ENCODE measurements at regions not wholly inside any gene's neighbourhood (a gene's known extent, or its start where the extent isn't known, plus 50 kb on each side); places are given as distances from the start of the nearest gene placed in this dataset.

DNA sequence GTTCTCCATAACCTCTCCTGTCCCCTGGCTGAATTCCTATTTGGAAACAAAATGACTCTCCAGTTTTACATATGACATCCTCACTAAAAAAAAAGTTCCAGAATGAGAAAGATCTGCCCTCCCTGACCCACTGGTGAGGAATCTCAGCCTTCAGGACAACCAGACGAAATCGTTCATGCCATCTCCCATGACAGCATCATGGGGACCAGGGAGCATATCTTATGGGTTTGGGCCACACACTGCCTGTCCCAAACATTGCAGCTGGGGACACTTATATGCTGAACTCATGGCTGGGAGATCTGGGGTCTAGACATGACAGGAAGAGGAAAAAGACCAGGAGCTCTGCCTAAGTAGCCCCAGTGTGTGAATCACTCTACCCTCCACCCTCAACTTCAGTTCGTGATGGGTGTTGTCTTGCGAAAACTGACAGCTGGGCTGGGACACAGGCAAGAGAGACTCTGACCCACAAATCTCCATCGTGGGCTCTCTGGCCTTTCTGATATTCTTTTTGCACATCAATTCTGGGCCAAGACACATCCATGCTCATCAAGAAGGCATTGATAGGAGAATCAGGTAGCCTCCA lies 102.0 kb downstream of the ZNF280B start:
- H3K36me3 ChIP-seq (ENCODE audit: control insufficient read depth, insufficient read depth, low read length): no peaks in the 10 kb centered on the region
- no peak overlapping the region for H2BK15ac ChIP-seq (ENCODE audit: low read depth, low read length)
- H2BK20ac ChIP-seq (ENCODE audit: low read depth, low read length): no peak overlapping the region
- no peak overlapping the region for H3K18ac ChIP-seq (ENCODE audit: low read depth, low read length)
- in situ Hi-C loops (cut with MboI; ENCODE audit: low sequenced_read_pairs) (no loop called here), dilution Hi-C loops (cut with HindIII; ENCODE audit: low sequenced_read_pairs, unreplicated experiment) (no loop called here), intact Hi-C loops (cut with micrococcal nuclease) (no loop called here)
- H3K4me2 ChIP-seq (ENCODE audit: low read depth, low read length): no peak overlapping the region
- H4K20me1 ChIP-seq (ENCODE audit: insufficient read depth, low read length): no peaks in the 10 kb centered on the region
- no peaks in the 10 kb centered on the region for H3K79me1 ChIP-seq (ENCODE audit: low read depth in 1 of 2, low read length in 2 of 2)
- no peak overlapping the region for H3K56ac ChIP-seq (ENCODE audit: extremely low read depth, insufficient read depth, low read length)
- H2AK5ac ChIP-seq (ENCODE audit: low read depth, low read length): no peak overlapping the region
- H3K23ac ChIP-seq (ENCODE audit: low read depth, low read length): no peak overlapping the region
- no peaks in the 10 kb centered on the region for H3K9me3 ChIP-seq (ENCODE audit: control insufficient read depth, insufficient read depth, low read length)
- 80% methylated on average over 1 of the region's 5 CpGs; no CpG with 5 or more reads in 1 of the 2 experiments for WGBS, 2 experiments (ENCODE audit: extremely low coverage in 2 of 2, insufficient read length in 1 of 2)
- H2BK120ac ChIP-seq (ENCODE audit: low read depth, low read length): no peak overlapping the region
- no peak overlapping the region for H3K14ac ChIP-seq (replicated peaks; ENCODE audit: low read depth, low read length)
- no peak overlapping the region for H3K4ac ChIP-seq (ENCODE audit: low read depth, low read length)
- H2AK9ac ChIP-seq (replicated peaks; ENCODE audit: low read depth, low read length, poor library complexity): no peak overlapping the region
- H3K27me3 ChIP-seq (ENCODE audit: control insufficient read depth, insufficient read depth, low read length): peaks cover 11% of the 10 kb centered on the region
- no peak overlapping the region for H3K4me3 ChIP-seq (ENCODE audit: insufficient read depth, low read depth, low read length)
- no peak overlapping the region for H2AFZ ChIP-seq (replicated peaks; ENCODE audit: low read length, poor library complexity)
- H2BK5ac ChIP-seq (ENCODE audit: low read depth, low read length, poor library complexity, severe bottlenecking): no peak overlapping the region
- BruUV-seq (replicated peaks): no TSS peak
- DNase-seq: no peak
- ChIA-PET CTCF (no interaction called here), POLR2A (ENCODE audit: unreplicated experiment) (no interaction called here)
- TF ChIP-seq RCOR1 (IDR thresholded peaks at IDR 0.05; ENCODE audit: insufficient replicate concordance, low read length): no peak
- no peak for TF ChIP-seq SMC3 (IDR thresholded peaks at IDR 0.05; ENCODE audit: low read depth, low read length)
- no peak for TF ChIP-seq CHD1 (IDR thresholded peaks at IDR 0.05; ENCODE audit: low read depth, low read length)
- no peak for TF ChIP-seq MAZ (IDR thresholded peaks at IDR 0.05; ENCODE audit: borderline replicate concordance, low read depth, low read length)
- TF ChIP-seq, protein P1, sequence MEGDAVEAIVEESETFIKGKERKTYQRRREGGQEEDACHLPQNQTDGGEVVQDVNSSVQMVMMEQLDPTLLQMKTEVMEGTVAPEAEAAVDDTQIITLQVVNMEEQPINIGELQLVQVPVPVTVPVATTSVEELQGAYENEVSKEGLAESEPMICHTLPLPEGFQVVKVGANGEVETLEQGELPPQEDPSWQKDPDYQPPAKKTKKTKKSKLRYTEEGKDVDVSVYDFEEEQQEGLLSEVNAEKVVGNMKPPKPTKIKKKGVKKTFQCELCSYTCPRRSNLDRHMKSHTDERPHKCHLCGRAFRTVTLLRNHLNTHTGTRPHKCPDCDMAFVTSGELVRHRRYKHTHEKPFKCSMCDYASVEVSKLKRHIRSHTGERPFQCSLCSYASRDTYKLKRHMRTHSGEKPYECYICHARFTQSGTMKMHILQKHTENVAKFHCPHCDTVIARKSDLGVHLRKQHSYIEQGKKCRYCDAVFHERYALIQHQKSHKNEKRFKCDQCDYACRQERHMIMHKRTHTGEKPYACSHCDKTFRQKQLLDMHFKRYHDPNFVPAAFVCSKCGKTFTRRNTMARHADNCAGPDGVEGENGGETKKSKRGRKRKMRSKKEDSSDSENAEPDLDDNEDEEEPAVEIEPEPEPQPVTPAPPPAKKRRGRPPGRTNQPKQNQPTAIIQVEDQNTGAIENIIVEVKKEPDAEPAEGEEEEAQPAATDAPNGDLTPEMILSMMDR (conservative IDR thresholded peaks at IDR 0.05; ENCODE audit: low read depth, low read length): no peak
- TF ChIP-seq MXI1 (IDR thresholded peaks at IDR 0.05; ENCODE audit: borderline replicate concordance, low read depth, low read length): no peak
- no peak for TF ChIP-seq MAFK (IDR thresholded peaks at IDR 0.05; ENCODE audit: low read depth, low read length)
- TF ChIP-seq BHLHE40 (IDR thresholded peaks at IDR 0.05; ENCODE audit: low read depth, low read length): no peak
- no peak for TF ChIP-seq RFX5 (IDR thresholded peaks at IDR 0.05; ENCODE audit: low read depth, low read length)
- TF ChIP-seq, protein P2, sequence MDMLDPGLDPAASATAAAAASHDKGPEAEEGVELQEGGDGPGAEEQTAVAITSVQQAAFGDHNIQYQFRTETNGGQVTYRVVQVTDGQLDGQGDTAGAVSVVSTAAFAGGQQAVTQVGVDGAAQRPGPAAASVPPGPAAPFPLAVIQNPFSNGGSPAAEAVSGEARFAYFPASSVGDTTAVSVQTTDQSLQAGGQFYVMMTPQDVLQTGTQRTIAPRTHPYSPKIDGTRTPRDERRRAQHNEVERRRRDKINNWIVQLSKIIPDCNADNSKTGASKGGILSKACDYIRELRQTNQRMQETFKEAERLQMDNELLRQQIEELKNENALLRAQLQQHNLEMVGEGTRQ (IDR thresholded peaks at IDR 0.05; ENCODE audit: low read depth, low read length): no peak
- TF ChIP-seq CEBPB (IDR thresholded peaks at IDR 0.05; ENCODE audit: low read depth, low read length): no peak
- TF ChIP-seq RAD21 (IDR thresholded peaks at IDR 0.05; ENCODE audit: low read length): no peak
- TF ChIP-seq FOS (IDR thresholded peaks at IDR 0.05; ENCODE audit: low read depth, low read length): no peak
- no peak for TF ChIP-seq NFE2L2 (IDR thresholded peaks at IDR 0.05; ENCODE audit: low read depth, low read length)
- no peak for TF ChIP-seq POLR2A (IDR thresholded peaks at IDR 0.05; ENCODE audit: low read depth, low read length)
- TF ChIP-seq, protein P3, sequence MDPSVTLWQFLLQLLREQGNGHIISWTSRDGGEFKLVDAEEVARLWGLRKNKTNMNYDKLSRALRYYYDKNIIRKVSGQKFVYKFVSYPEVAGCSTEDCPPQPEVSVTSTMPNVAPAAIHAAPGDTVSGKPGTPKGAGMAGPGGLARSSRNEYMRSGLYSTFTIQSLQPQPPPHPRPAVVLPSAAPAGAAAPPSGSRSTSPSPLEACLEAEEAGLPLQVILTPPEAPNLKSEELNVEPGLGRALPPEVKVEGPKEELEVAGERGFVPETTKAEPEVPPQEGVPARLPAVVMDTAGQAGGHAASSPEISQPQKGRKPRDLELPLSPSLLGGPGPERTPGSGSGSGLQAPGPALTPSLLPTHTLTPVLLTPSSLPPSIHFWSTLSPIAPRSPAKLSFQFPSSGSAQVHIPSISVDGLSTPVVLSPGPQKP (IDR thresholded peaks at IDR 0.05; ENCODE audit: borderline replicate concordance, low read depth, low read length): no peak
- H3K9ac ChIP-seq (ENCODE audit: low read depth, low read length): no peak overlapping the region
- H3K27ac ChIP-seq (ENCODE audit: insufficient read depth, low read length): no peak overlapping the region
- no peak overlapping the region for H4K91ac ChIP-seq (ENCODE audit: insufficient read depth, low read depth, low read length)
- H3K9me1 ChIP-seq (ENCODE audit: insufficient read depth, low read length): no peaks in the 10 kb centered on the region
- no peaks in the 10 kb centered on the region for H3K4me1 ChIP-seq (ENCODE audit: control insufficient read depth, insufficient read depth, low read length)
- H4K5ac ChIP-seq (ENCODE audit: low read depth, low read length): no peak overlapping the region
- no peak for ATAC-seq (ENCODE audit: low read depth)
- H4K8ac ChIP-seq (ENCODE audit: low read depth in 2 of 2, low read length in 2 of 2): no peak overlapping the region

Data from IMR-90 (cell line).